ENCODE measurements at regions not wholly inside any gene's neighbourhood (a gene's known extent, or its start where the extent isn't known, plus 50 kb on each side); places are given as distances from the start of the nearest gene placed in this dataset.

- no peak for ATAC-seq
- DNase-seq (ENCODE audit: low spot score) = no peak
- Mint-ChIP-seq H3K9me3 (no peaks in the 10 kb centered on the region; the same call in 1 of the 2 replicates), H3K4me3 (no peak overlapping the region), H3K36me3 (peaks cover 4% of the 10 kb centered on the region; the same call in 1 of the 2 replicates), H3K4me1 (0 out of 2 replicates have a peak, but pooled peaks cover 6% of the 10 kb centered on the region), H3K27ac (no peak overlapping the region), H3K27me3 (ENCODE audit: low read depth) (no peaks in the 10 kb centered on the region)
- TF ChIP-seq ZNF138 (CRISPR knock-in tag; conservative IDR thresholded peaks at IDR 0.05) (no peak), MYBL2 (CRISPR knock-in tag; IDR thresholded peaks at IDR 0.05) (no peak), MXD4 (CRISPR knock-in tag; IDR thresholded peaks at IDR 0.05; ENCODE audit: borderline replicate concordance) (no peak), HMGXB4 (CRISPR knock-in tag; IDR thresholded peaks at IDR 0.05) (no peak), PRDM15 (CRISPR knock-in tag; IDR thresholded peaks at IDR 0.05) (no peak), ZNF532 (CRISPR knock-in tag; IDR thresholded peaks at IDR 0.05; ENCODE audit: borderline replicate concordance) (no peak), ZNF219 (CRISPR knock-in tag; IDR thresholded peaks at IDR 0.05; ENCODE audit: borderline replicate concordance) (no peak), ZNF396 (CRISPR knock-in tag; IDR thresholded peaks at IDR 0.05; ENCODE audit: borderline replicate concordance) (no peak), TEAD4 (CRISPR knock-in tag; IDR thresholded peaks at IDR 0.05) (no peak)
- TF ChIP-seq, protein P1, sequence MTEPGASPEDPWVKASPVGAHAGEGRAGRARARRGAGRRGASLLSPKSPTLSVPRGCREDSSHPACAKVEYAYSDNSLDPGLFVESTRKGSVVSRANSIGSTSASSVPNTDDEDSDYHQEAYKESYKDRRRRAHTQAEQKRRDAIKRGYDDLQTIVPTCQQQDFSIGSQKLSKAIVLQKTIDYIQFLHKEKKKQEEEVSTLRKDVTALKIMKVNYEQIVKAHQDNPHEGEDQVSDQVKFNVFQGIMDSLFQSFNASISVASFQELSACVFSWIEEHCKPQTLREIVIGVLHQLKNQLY (CRISPR knock-in tag; IDR thresholded peaks at IDR 0.05) = no peak
- TF ChIP-seq, protein P2, sequence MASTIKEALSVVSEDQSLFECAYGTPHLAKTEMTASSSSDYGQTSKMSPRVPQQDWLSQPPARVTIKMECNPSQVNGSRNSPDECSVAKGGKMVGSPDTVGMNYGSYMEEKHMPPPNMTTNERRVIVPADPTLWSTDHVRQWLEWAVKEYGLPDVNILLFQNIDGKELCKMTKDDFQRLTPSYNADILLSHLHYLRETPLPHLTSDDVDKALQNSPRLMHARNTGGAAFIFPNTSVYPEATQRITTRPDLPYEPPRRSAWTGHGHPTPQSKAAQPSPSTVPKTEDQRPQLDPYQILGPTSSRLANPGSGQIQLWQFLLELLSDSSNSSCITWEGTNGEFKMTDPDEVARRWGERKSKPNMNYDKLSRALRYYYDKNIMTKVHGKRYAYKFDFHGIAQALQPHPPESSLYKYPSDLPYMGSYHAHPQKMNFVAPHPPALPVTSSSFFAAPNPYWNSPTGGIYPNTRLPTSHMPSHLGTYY (CRISPR knock-in tag; IDR thresholded peaks at IDR 0.05) = no peak
- ChIA-PET CTCF (interaction anchor here (1.7 kb wide), 1 partner anchor 33 kb away, joined by 5 read pairs; no protein-coding TSS in a partner anchor), POLR2A (no interaction called here)
These were observed 364.4 kb downstream of the C16orf95 start for GRCh38 chr16:86952769-86953168.
